OCI-M1 (cell line): ENCODE measurements at regions not wholly inside any gene's neighbourhood (a gene's known extent, or its start where the extent isn't known, plus 50 kb on each side); places are given as distances from the start of the nearest gene placed in this dataset.
"Not testable (repeated sequence)": the region's sequence is repeated elsewhere in the genome, so short reads cannot be mapped to it uniquely, and the experiment has no call there.

Experiments used
- DNase-seq: peaks from one replicate; lab custom pipeline; 2025; lab: John Stamatoyannopoulos, UW

- DNase-seq = no peak
Measured at GRCh38 chr17:64784353-64785010, 122.4 kb upstream of the SMURF2 start.

GRCh38 chr17:64783556-64784352 lies 121.6 kb upstream of the SMURF2 start:
- no peak for DNase-seq

- DNase-seq = no peak
Measured at GRCh38 chr17:64783031-64783461, 120.9 kb upstream of the SMURF2 start.

- DNase-seq = no peak
Measured at GRCh38 chr17:64781810-64782555, 119.9 kb upstream of the SMURF2 start.

- peak; percentile 42 for DNase-seq
Measured at GRCh38 chr17:64781014-64781756, 119.1 kb upstream of the SMURF2 start.

GRCh38 chr17:64780096-64781013 lies 118.2 kb upstream of the SMURF2 start:
- no peak for DNase-seq

- no peak for DNase-seq
Measured at GRCh38 chr17:64779376-64780095, 117.4 kb upstream of the SMURF2 start.

- DNase-seq = not testable (repeated sequence)
Measured at GRCh38 chr17:64779098-64779375, 116.9 kb upstream of the SMURF2 start.

- no peak for DNase-seq
Measured at GRCh38 chr17:64778240-64779097, 116.4 kb upstream of the SMURF2 start.

GRCh38 chr17:64777415-64778239 lies 115.5 kb upstream of the SMURF2 start:
- peak; percentile 35 for DNase-seq

GRCh38 chr17:64776720-64777414 lies 114.8 kb upstream of the SMURF2 start:
- DNase-seq = peak; percentile 91

GRCh38 chr17:64775701-64776570 lies 113.8 kb upstream of the SMURF2 start:
- no peak for DNase-seq

GRCh38 chr17:64774888-64775540 lies 112.9 kb upstream of the SMURF2 start:
- no peak for DNase-seq

- DNase-seq = peak; percentile 27
Measured at GRCh38 chr17:64773836-64774761, 112.0 kb upstream of the SMURF2 start.

GRCh38 chr17:64773386-64773835 lies 111.3 kb upstream of the SMURF2 start:
- DNase-seq = no peak
